ENCODE measurements at regions not wholly inside any gene's neighbourhood (a gene's known extent, or its start where the extent isn't known, plus 50 kb on each side); places are given as distances from the start of the nearest gene placed in this dataset.
A peak's percentile ranks its signal among the peaks of the same experiment; 100 is the strongest.

DNA sequence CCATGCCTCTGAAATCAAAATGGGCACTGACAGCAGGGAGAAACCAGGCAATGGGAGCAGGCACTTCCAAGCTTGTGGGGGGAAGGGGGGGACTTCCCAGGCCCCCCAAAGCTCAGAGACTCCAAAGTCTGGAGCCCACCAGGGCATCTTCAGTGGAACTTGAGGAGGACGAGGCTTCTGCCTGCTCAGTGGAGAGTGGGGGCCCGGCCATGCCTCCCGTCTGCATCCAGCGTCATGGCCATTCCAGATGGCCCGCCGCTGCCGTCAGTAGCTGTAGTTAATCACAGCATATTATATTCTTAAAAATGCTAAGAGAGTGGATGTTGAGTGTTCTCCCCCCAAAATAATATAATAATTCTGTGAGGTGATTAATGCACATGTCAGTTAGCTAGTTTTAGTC is 315.2 kb downstream of the KCNJ2 start:
- Histone ChIP-seq H3K27me3 (ENCODE audit: control insufficient read depth, insufficient read depth) (no peaks in the 10 kb centered on the region), H3K9me3 (ENCODE audit: control insufficient read depth, low read length) (no peaks in the 10 kb centered on the region), H3K27ac (ENCODE audit: low read length) (no peak overlapping the region), H3K4me3 (ENCODE audit: low read length) (no peak overlapping the region), H3K4me1 (ENCODE audit: control insufficient read depth, insufficient read depth, low read length) (no peaks in the 10 kb centered on the region)
- ATAC-seq (no peak), DNase-seq (no peak)
- intact Hi-C loops (cut with DNase I), result no loop called here
- 94% methylated on average over 7 of the region's 7 CpGs for WGBS

DNA sequence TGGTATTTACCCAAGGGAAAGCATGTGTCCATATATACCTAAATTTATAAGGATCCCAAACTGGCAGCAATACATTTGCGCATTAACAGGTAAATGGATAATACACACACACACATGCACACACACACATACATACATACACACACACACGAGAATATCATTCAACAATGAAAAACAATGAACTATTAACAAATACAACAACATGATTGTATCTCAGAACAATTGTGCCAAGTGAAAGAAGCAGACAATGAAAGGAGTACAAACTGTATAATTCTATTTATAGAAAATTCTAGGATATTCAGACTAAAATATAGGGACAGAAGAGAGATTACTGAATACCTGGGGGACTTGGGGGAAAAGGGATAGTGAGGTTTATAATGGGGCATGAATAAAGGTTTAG is 323.0 kb downstream of the KCNJ2 start:
- no peaks in the 10 kb centered on the region for H3K27me3 ChIP-seq (ENCODE audit: control insufficient read depth, insufficient read depth)
- no peak overlapping the region for H3K27ac ChIP-seq (ENCODE audit: low read length)
- ATAC-seq (no peak), DNase-seq (no peak)
- intact Hi-C loops (cut with DNase I), result no loop called here
- no peaks in the 10 kb centered on the region for H3K9me3 ChIP-seq (ENCODE audit: control insufficient read depth, low read length)
- no peak overlapping the region for H3K4me3 ChIP-seq (ENCODE audit: low read length)
- no peaks in the 10 kb centered on the region for H3K4me1 ChIP-seq (ENCODE audit: control insufficient read depth, insufficient read depth, low read length)
- WGBS, result 79% methylated on average over 2 of the region's 2 CpGs

DNA sequence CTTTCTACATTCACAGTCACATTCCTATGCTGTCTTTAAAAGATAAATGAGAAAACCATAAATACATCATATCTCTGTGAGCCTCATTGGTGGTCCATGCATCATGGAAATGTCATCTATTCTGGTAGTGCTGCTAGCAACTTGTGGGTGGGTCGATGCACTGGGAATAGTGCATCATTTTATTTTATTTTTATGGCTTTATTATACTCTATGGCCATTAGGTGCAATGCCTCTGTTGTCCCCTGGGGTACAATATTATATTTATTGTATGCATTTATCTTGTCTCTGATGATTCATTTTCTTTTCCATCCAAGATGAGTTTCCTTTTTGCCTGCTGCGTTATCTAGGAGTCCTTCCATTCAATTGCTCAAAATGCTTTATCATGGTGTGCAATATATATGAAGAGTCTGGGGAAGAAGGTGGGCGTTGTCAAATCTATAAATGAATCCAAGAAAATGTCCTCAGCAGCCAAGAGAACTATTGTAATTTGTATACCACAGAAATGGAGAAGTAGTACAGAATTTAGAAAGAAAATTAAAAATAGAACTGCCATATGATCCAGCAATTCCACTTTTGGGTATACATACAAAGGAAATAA is 324.0 kb downstream of the KCNJ2 start:
- ATAC-seq, result no peak
- intact Hi-C loops (cut with DNase I), result no loop called here

DNA sequence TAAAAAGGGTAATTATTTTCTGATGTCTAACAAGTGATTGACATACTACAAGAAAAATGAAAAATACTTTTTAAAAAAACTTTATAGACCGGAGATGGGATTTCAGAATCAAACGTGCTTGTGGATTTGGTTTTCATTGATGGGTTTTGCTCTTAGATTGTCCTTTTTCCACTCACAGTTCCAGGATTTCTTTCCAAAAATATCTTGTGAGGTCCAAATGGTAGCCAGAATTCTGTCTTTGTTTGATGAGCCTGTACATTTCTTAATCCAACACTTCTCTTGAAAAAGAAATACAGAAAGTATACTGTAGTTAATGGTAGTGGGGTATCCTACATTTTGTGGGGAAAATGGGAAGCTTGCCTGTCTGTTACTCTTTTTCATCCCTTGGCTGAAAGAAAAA is 329.3 kb downstream of the KCNJ2 start:
- WGBS, result 50% methylated on average over 2 of the region's 2 CpGs
- ATAC-seq (no peak), DNase-seq (no peak)
- Histone ChIP-seq H3K27me3 (ENCODE audit: control insufficient read depth, insufficient read depth) (no peaks in the 10 kb centered on the region), H3K9me3 (ENCODE audit: control insufficient read depth, low read length) (no peaks in the 10 kb centered on the region), H3K27ac (ENCODE audit: low read length) (no peak overlapping the region), H3K4me1 (ENCODE audit: control insufficient read depth, insufficient read depth, low read length) (no peaks in the 10 kb centered on the region), H3K4me3 (ENCODE audit: low read length) (no peak overlapping the region)
- intact Hi-C loops (cut with DNase I), result no loop called here

More for the DNA sequence above, 324.0 kb downstream of the KCNJ2 start:
- Histone ChIP-seq H3K9me3 (ENCODE audit: control insufficient read depth, low read length) (no peaks in the 10 kb centered on the region), H3K4me1 (ENCODE audit: control insufficient read depth, insufficient read depth, low read length) (no peaks in the 10 kb centered on the region), H3K27me3 (ENCODE audit: control insufficient read depth, insufficient read depth) (no peaks in the 10 kb centered on the region), H3K27ac (ENCODE audit: low read length) (no peak overlapping the region), H3K4me3 (ENCODE audit: low read length) (no peak overlapping the region)
- no peak for DNase-seq
- WGBS, result 72% methylated on average over 3 of the region's 3 CpGs

DNA sequence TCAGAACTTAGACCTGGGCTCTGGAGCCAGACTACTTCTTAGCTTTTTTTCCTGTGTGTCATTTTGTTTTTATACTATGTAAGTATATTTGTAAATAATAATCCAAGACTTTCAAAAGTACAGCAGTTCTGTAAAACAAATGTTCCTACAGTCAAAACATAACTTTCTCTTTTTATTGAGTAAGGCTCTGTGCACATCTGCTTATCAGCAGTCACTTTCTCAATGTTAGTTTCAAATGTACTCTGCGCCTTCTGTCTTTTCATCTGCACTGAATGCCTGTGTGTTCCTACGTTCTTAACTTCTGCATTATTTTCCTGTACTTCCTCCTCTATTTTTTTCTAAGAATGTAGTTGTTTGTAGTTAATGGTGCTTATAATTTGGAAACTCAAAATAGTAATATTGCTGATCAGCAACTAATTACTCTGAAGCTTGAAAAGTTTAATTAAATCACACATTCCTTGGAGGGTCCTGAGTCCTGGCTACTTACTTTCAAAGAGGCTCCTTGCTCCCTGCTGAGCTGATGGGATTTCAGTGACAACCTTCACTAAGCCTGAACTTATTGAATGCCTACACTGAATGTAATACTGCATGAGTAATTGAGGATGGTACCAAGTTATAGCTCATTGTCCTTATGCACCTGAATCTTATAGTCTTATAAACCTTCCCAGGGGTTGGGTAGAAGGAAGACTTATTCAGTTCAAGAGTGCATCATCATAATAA is 329.9 kb downstream of the KCNJ2 start:
- ATAC-seq (peak in 1 of 2 donors; percentile 48), DNase-seq (no peak)
- no peaks in the 10 kb centered on the region for H3K4me1 ChIP-seq (ENCODE audit: control insufficient read depth, insufficient read depth, low read length)
- no peak overlapping the region for H3K4me3 ChIP-seq (ENCODE audit: low read length)
- WGBS, result 39% methylated on average over 2 of the region's 2 CpGs
- intact Hi-C loops (cut with DNase I), result no loop called here
- H3K9me3 ChIP-seq (ENCODE audit: control insufficient read depth, low read length), result no peaks in the 10 kb centered on the region
- H3K27me3 ChIP-seq (ENCODE audit: control insufficient read depth, insufficient read depth), result no peaks in the 10 kb centered on the region
- H3K27ac ChIP-seq (ENCODE audit: low read length), result no peak overlapping the region

DNA sequence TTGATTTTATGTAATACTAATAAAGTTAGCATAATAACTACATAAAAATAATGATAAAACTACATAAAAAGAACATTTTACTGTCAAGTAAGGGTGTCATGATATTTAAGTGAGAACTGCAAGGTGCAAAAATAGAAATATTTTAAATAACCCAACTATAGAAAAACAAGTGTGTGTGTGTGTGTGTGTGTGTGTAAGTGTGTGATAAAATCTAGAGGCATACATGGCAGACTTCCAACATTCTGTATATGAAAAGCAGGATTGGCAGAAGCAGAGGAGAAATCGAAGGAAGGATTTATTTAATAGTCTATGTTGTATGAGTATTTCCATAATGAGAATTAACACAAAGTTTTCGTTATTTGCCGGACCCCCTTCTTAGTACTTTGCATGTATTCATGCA is 334.1 kb downstream of the KCNJ2 start:
- no peak overlapping the region for H3K27ac ChIP-seq (ENCODE audit: low read length)
- no peak for ATAC-seq
- 77% methylated on average over 3 of the region's 3 CpGs for WGBS

DNA sequence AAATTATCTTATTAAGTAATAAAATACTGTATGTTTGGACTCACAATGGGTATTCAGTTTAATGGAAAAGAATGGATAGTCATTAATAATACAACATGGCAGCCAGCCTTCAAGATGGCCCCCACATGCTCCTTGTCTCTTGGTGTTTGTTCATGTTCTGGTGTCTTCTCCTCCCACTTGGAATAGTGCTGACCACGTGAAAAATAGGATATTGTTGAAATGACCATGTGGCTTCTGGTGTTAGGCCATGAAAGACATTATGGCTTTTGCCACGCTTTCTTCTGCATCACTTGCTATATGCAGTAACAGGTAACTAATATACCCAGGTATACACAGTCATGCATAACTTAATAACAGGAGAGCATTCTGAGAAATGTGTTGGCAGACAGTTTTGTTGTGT is 341.0 kb downstream of the KCNJ2 start:
- WGBS, result 86% methylated on average over 2 of the region's 2 CpGs
- H3K27me3 ChIP-seq (ENCODE audit: control insufficient read depth, insufficient read depth), result no peaks in the 10 kb centered on the region

More for the DNA sequence above, 334.1 kb downstream of the KCNJ2 start:
- DNase-seq, result no peak
- intact Hi-C loops (cut with DNase I), result no loop called here
- Histone ChIP-seq H3K4me3 (ENCODE audit: low read length) (no peak overlapping the region), H3K27me3 (ENCODE audit: control insufficient read depth, insufficient read depth) (no peaks in the 10 kb centered on the region), H3K4me1 (ENCODE audit: control insufficient read depth, insufficient read depth, low read length) (no peaks in the 10 kb centered on the region), H3K9me3 (ENCODE audit: control insufficient read depth, low read length) (no peaks in the 10 kb centered on the region)

DNA sequence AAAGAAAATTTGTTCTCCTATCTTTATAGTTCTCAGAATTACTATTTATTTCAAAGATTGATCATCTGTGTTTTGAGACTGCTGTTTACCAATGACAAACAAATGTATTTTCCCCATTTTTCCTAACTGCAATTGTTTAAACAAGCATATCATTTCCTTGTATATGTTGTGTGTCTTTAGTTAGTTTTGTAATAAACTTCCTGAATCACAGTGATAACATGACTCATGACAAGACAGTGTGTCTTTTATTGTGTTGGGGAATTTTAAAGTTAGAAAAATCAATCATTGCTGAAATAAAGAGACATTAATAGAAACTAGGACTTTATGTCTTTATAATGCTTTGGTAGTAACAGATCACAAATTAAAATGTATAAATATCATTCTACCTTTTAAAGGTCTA is 348.5 kb downstream of the KCNJ2 start:
- Histone ChIP-seq H3K4me1 (ENCODE audit: control insufficient read depth, insufficient read depth, low read length) (peaks cover 2% of the 10 kb centered on the region), H3K27me3 (ENCODE audit: control insufficient read depth, insufficient read depth) (no peaks in the 10 kb centered on the region), H3K27ac (ENCODE audit: low read length) (no peak overlapping the region), H3K4me3 (ENCODE audit: low read length) (no peak overlapping the region), H3K9me3 (ENCODE audit: control insufficient read depth, low read length) (no peaks in the 10 kb centered on the region)
- intact Hi-C loops (cut with DNase I), result no loop called here
- no peak for ATAC-seq
- DNase-seq, result no peak

More for the DNA sequence above, 341.0 kb downstream of the KCNJ2 start:
- intact Hi-C loops (cut with DNase I), result no loop called here
- DNase-seq (no peak), ATAC-seq (no peak)
- Histone ChIP-seq H3K27ac (ENCODE audit: low read length) (no peak overlapping the region), H3K4me3 (ENCODE audit: low read length) (no peak overlapping the region), H3K4me1 (ENCODE audit: control insufficient read depth, insufficient read depth, low read length) (no peaks in the 10 kb centered on the region), H3K9me3 (ENCODE audit: control insufficient read depth, low read length) (no peaks in the 10 kb centered on the region)

DNA sequence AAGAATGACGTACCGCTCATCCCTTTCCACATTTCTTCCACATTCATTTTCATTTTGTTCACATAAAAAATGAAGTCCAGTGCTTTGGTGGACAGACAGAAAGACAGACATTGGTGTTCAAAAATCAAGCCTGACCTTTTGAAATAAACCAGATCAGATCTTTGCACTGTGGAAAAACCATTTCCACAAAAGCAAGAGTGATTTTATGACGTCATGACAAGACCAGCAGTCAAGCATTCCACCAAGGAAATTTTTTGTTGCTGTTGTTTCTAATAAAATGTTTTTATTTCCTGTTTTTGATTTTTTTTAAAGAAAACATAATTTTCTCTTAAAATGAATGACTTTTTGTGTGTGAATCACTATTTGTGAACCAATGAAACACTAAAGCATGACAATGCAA is 350.0 kb downstream of the KCNJ2 start:
- H3K9me3 ChIP-seq (ENCODE audit: control insufficient read depth, low read length), result no peaks in the 10 kb centered on the region
- WGBS, result 81% methylated on average over 3 of the region's 3 CpGs

DNA sequence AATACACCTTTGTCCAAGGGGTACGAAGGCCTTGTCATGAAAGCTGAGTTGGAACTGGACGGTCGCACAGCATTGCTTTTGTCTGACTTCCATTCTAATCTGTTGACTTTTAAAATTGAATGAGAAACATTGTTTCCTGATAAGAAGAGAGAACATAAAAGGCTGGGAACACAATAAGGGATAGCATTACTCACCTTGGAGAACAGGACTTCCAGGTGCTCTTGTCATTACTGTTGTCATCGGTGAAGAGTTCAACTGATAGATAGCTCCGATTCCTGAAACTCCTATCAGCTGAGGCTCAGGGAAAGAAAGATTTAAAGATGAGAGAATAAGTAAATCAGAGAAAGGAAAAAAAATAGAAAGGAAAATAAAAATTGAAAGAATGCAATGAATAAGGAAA is 351.1 kb downstream of the KCNJ2 start:
- Histone ChIP-seq H3K4me1 (ENCODE audit: control insufficient read depth, insufficient read depth, low read length) (peaks cover 2% of the 10 kb centered on the region), H3K4me3 (ENCODE audit: low read length) (no peak overlapping the region), H3K27me3 (ENCODE audit: control insufficient read depth, insufficient read depth) (no peaks in the 10 kb centered on the region), H3K9me3 (ENCODE audit: control insufficient read depth, low read length) (no peaks in the 10 kb centered on the region), H3K27ac (ENCODE audit: low read length) (no peak overlapping the region)
- WGBS, result 91% methylated on average over 5 of the region's 5 CpGs
- ATAC-seq, result no peak
- no peak for DNase-seq
- intact Hi-C loops (cut with DNase I), result no loop called here

More for the DNA sequence above, 350.0 kb downstream of the KCNJ2 start:
- Histone ChIP-seq H3K4me3 (ENCODE audit: low read length) (no peak overlapping the region), H3K27me3 (ENCODE audit: control insufficient read depth, insufficient read depth) (no peaks in the 10 kb centered on the region), H3K4me1 (ENCODE audit: control insufficient read depth, insufficient read depth, low read length) (peaks cover 2% of the 10 kb centered on the region), H3K27ac (ENCODE audit: low read length) (no peak overlapping the region)
- ATAC-seq (no peak), DNase-seq (no peak)
- intact Hi-C loops (cut with DNase I), result no loop called here

DNA sequence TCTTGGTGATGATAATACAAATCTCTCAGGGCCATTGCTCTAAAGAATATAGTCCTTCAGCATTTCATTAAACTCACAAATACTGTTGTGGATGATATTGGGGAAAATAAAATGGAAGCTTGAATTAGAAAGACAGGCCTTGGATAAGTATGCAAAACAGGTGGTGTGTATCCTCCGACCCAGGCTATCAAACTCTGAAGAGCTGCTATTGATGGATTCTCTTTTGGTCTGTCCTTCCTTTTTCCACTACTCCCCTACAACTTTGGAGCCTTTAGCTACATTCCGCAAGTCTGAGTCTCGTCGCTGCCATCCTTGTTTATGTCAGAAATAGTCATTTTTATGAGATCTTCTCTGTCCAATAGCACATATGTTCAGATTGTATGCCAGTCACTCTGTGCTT is 351.6 kb downstream of the KCNJ2 start:
- no peaks in the 10 kb centered on the region for H3K9me3 ChIP-seq (ENCODE audit: control insufficient read depth, low read length)
- intact Hi-C loops (cut with DNase I), result no loop called here
- WGBS, result 76% methylated on average over 4 of the region's 4 CpGs
- H3K27me3 ChIP-seq (ENCODE audit: control insufficient read depth, insufficient read depth), result no peaks in the 10 kb centered on the region
- H3K4me3 ChIP-seq (ENCODE audit: low read length), result no peak overlapping the region
- DNase-seq (no peak), ATAC-seq (no peak)
- peaks cover 2% of the 10 kb centered on the region for H3K4me1 ChIP-seq (ENCODE audit: control insufficient read depth, insufficient read depth, low read length)
- H3K27ac ChIP-seq (ENCODE audit: low read length), result no peak overlapping the region
